C4-2B (cell line): ENCODE measurements at regions not wholly inside any gene's neighbourhood (a gene's known extent, or its start where the extent isn't known, plus 50 kb on each side); places are given as distances from the start of the nearest gene placed in this dataset.

Experiments used
- ZFX ChIP-seq: fragments of 450-650 bp; IDR thresholded peaks from 2 replicates; pipeline ENCODE4 v1.6.1; 2017
- TF ChIP-seq, protein P1 (sequence below): fragments of 450-650 bp; conservative IDR thresholded peaks from 2 replicates; pipeline ENCODE4 v1.5.1; 2017; ENCODE audit warnings: mild to moderate bottlenecking

DNA sequence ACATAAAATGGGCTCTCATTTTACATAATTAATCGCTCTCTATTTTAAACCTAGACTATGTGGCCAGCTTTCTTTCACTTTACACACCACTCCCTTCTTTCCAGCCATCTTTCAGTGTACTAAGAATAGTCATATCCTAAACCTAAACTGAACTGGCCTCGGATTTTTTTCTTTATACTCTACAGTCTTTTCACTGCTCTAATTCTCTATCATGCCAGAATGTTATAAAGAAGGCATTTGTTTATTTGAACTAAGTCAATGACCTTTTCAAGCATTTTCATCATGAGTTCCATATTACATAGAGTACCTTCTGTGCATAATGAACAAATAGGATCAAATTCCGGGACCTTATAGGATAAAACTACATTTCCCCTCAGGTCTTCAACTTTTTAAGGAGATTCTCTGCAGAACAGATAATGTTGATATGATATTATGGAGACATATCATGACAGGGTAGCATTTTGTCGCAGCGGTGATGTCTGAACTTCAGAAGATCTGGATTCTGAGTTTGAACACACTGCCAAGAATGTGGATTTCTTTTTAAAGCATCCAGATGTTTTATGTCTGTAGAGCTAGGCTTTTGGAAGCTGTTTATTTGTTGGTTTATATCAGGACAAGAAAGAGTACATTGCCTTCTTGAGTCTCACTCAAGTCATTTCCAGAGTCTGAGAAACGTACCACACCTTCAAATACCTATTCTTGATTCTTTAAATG lies 1047.3 kb downstream of the MCTP2 start:
- TF ChIP-seq, protein P1, sequence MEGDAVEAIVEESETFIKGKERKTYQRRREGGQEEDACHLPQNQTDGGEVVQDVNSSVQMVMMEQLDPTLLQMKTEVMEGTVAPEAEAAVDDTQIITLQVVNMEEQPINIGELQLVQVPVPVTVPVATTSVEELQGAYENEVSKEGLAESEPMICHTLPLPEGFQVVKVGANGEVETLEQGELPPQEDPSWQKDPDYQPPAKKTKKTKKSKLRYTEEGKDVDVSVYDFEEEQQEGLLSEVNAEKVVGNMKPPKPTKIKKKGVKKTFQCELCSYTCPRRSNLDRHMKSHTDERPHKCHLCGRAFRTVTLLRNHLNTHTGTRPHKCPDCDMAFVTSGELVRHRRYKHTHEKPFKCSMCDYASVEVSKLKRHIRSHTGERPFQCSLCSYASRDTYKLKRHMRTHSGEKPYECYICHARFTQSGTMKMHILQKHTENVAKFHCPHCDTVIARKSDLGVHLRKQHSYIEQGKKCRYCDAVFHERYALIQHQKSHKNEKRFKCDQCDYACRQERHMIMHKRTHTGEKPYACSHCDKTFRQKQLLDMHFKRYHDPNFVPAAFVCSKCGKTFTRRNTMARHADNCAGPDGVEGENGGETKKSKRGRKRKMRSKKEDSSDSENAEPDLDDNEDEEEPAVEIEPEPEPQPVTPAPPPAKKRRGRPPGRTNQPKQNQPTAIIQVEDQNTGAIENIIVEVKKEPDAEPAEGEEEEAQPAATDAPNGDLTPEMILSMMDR, result no peak
- TF ChIP-seq ZFX, result no peak
